K562 (cell line): ENCODE measurements at regions not wholly inside any gene's neighbourhood (a gene's known extent, or its start where the extent isn't known, plus 50 kb on each side); places are given as distances from the start of the nearest gene placed in this dataset.

Experiments
- ATAC-seq: fragments of 200-7000 bp; cut with Tn5 transposase; 3 replicates; pipeline ENCODE4 v1.9.1; 2020; ENCODE audit warnings: moderate library complexity
- BruUV-seq: library from RNA; stranded (reverse); fragments of 400-500 nt; replicated peaks from 2 replicates; lab custom pipeline; 2021; lab: Mats Ljungman, UMichigan
- CTCF ChIA-PET: fragments of 300-600 bp; formaldehyde crosslinking; extraction: SDS; loops from one replicate; lab custom pipeline; 2021; ENCODE audit warnings: low intra/inter-chr PET ratio; lab: Yijun Ruan, JAX
- POLR2A ChIA-PET: fragments of 300-600, 350-650 bp; sonication (Branson Sonifier 250); formaldehyde crosslinking; extraction: SDS; loops from one replicate; lab custom pipeline; 2021; ENCODE audit warnings: antibody characterized with exemption, inconsistent platforms; lab: Yijun Ruan, JAX
- DNase-seq, 4 experiments: peaks; one replicate each; pipeline versions ENCODE4 v3.0.0 to v3.0.0-alpha.2; 2011 to 2018; ENCODE audit warnings: low spot score in 3 of 4, mixed read lengths in 3 of 4; ENCODE audit errors: extremely low read depth in 1 of 4
- FAIRE-seq: peaks from 2 replicates; lab custom pipeline; 2011; peaks lifted over from hg19 to GRCh38; lab: Jason Lieb, UNC
- H2AFZ ChIP-seq: 2 replicates; pipeline ENCODE4 v1.6.0; 2011; ENCODE audit warnings: low read depth, low read length, control low read depth, inconsistent platforms
- H3K27ac ChIP-seq: fragments of 200-600 bp; 3 replicates; pipeline ENCODE4 v1.8.0; 2011; ENCODE audit warnings: low read depth, mild to moderate bottlenecking, control low read depth, inconsistent platforms, low read length, moderate library complexity, mixed read lengths; ENCODE audit errors: extremely low read depth
- H3K27me3 ChIP-seq, 2 experiments: fragments of 300-600 bp in 1 of 2; 2 replicates in 1 of 2; 3 replicates in 1 of 2; pipeline versions ENCODE4 v1.6.0 to v1.8.0; 2011; ENCODE audit warnings: inconsistent platforms in 2 of 2, low read length in 2 of 2, mild to moderate bottlenecking in 1 of 2, mixed read lengths in 1 of 2, moderate library complexity in 1 of 2; ENCODE audit not compliant: control insufficient read depth in 2 of 2, insufficient read depth in 2 of 2
- H3K36me3 ChIP-seq: fragments of 300-600 bp; 3 replicates; pipeline ENCODE4 v1.8.0; 2011; ENCODE audit warnings: mild to moderate bottlenecking, low read length, inconsistent platforms; ENCODE audit not compliant: control insufficient read depth, insufficient read depth
- H3K4me1 ChIP-seq, 2 experiments: fragments of 200-600 bp in 1 of 2; replicated peaks in 1 of 2; 2 replicates in 1 of 2; 3 replicates in 1 of 2; pipeline versions ENCODE4 v1.5.1 to v1.8.0; 2011; ENCODE audit warnings: inconsistent platforms in 2 of 2, low read length in 2 of 2, mild to moderate bottlenecking in 1 of 2, mixed read lengths in 1 of 2, moderate library complexity in 1 of 2; ENCODE audit not compliant: control insufficient read depth in 2 of 2, insufficient read depth in 2 of 2
- H3K4me2 ChIP-seq: 2 replicates; pipeline ENCODE4 v1.6.1; 2011; ENCODE audit warnings: low read length, control low read depth, inconsistent platforms, mixed read lengths; ENCODE audit not compliant: insufficient read depth
- H3K4me3 ChIP-seq: fragments of 200-600 bp; sonication (generic), shearing (Covaris generic); 2 replicates; pipeline ENCODE4 v1.5.1; 2016; ENCODE audit warnings: control low read depth, inconsistent platforms
- H3K79me2 ChIP-seq: fragments of 200-600 bp; 3 replicates; pipeline ENCODE4 v1.8.0; 2011; ENCODE audit warnings: low read length, inconsistent platforms; ENCODE audit not compliant: control insufficient read depth, insufficient read depth
- H3K9ac ChIP-seq, 2 experiments: 2 replicates each; pipeline versions ENCODE4 v1.6.0 to v1.6.1; 2011; ENCODE audit warnings: low read depth in 2 of 2, low read length in 2 of 2, control low read depth in 1 of 2, inconsistent platforms in 1 of 2, mild to moderate bottlenecking in 1 of 2, mixed read lengths in 1 of 2; ENCODE audit not compliant: insufficient read depth in 1 of 2
- H3K9me1 ChIP-seq: one replicate; pipeline ENCODE4 v1.6.0; 2011; ENCODE audit warnings: inconsistent platforms, mild to moderate bottlenecking, low read length, moderate library complexity; ENCODE audit not compliant: control insufficient read depth, insufficient read depth
- H3K9me3 ChIP-seq: replicated peaks from 2 replicates; pipeline ENCODE4 v1.5.1; 2011; ENCODE audit warnings: low read depth, low read length, inconsistent platforms; ENCODE audit not compliant: control insufficient read depth, insufficient read depth
- H4K20me1 ChIP-seq: replicated peaks from 2 replicates; pipeline ENCODE4 v1.6.1; 2011; ENCODE audit warnings: low read length, inconsistent platforms, mixed read lengths; ENCODE audit not compliant: control insufficient read depth, insufficient read depth
- AFF4 ChIP-seq: sonication (generic); formaldehyde crosslinking; IDR thresholded peaks from 2 replicates; pipeline ENCODE4 v1.8.0; 2023; ENCODE audit warnings: mild to moderate bottlenecking, missing genetic modification reagents
- CHCHD3 ChIP-seq: fragments of 250-450 bp; sonication (Bioruptor Pico); IDR thresholded peaks from 2 replicates; pipeline ENCODE4 v2.1.2; 2022; ENCODE audit warnings: mild to moderate bottlenecking
- HDAC2 ChIP-seq: fragments of 450-650 bp; IDR thresholded peaks from 2 replicates; pipeline ENCODE4 v1.6.1; 2016; ENCODE audit warnings: mild to moderate bottlenecking
- MED1 ChIP-seq: sonication (generic); formaldehyde crosslinking; IDR thresholded peaks from 2 replicates; pipeline ENCODE4 v1.8.1; 2023; ENCODE audit warnings: missing genetic modification reagents, borderline replicate concordance
- SAP30 ChIP-seq: fragments of 200-600 bp; sonication (generic); IDR thresholded peaks from 2 replicates; pipeline ENCODE4 v1.6.1; 2012; ENCODE audit warnings: borderline replicate concordance, low read depth, mild to moderate bottlenecking, moderate library complexity, low read length, control low read depth, inconsistent platforms; ENCODE audit not compliant: insufficient read depth, poor library complexity, severe bottlenecking
- SMARCA5 ChIP-seq: fragments of 450-650 bp; IDR thresholded peaks from 2 replicates; pipeline ENCODE4 v1.6.1; 2016
- SNIP1 ChIP-seq: fragments of 450-650 bp; IDR thresholded peaks from 2 replicates; pipeline ENCODE4 v1.7.1; 2017; ENCODE audit warnings: low read depth, mild to moderate bottlenecking
- THRAP3 ChIP-seq: fragments of 450-650 bp; IDR thresholded peaks from 2 replicates; pipeline ENCODE4 v1.6.1; 2016; ENCODE audit warnings: mild to moderate bottlenecking, inconsistent platforms, borderline replicate concordance
- TRIM28 ChIP-seq: fragments of 450-650 bp; IDR thresholded peaks from 2 replicates; pipeline ENCODE4 v1.6.1; 2017
- VEZF1 ChIP-seq: fragments of 200-800 bp; sonication (Bioruptor generic); IDR thresholded peaks from 2 replicates; pipeline ENCODE4 v1.6.1; 2017; ENCODE audit warnings: missing genetic modification characterization, missing compliant biosample characterization
- ZFP1 ChIP-seq: fragments of 450-650 bp; formaldehyde crosslinking; IDR thresholded peaks from 2 replicates; pipeline ENCODE4 v1.4.0; 2020; ENCODE audit warnings: mild to moderate bottlenecking, mixed read lengths
- ZNF124 ChIP-seq: sonication (generic); formaldehyde crosslinking; IDR thresholded peaks from 2 replicates; pipeline ENCODE4 v1.8.1; 2022; ENCODE audit warnings: missing genetic modification reagents
- ZNF24 ChIP-seq: fragments of 450-650 bp; IDR thresholded peaks from 2 replicates; pipeline ENCODE4 v1.6.1; 2016
- ZNF354B ChIP-seq: fragments of 250-450 bp; sonication (Bioruptor Pico); IDR thresholded peaks from 2 replicates; pipeline ENCODE4 v1.4.0; 2020
- ZNF511 ChIP-seq: sonication (generic); formaldehyde crosslinking; IDR thresholded peaks from 2 replicates; pipeline ENCODE4 v1.8.0; 2022; ENCODE audit warnings: mild to moderate bottlenecking, missing genetic modification reagents
- ZNF699 ChIP-seq: fragments of 250-450 bp; sonication (Bioruptor Pico); IDR thresholded peaks from 2 replicates; pipeline ENCODE4 v1.8.0; 2021; ENCODE audit warnings: mild to moderate bottlenecking, moderate library complexity; ENCODE audit not compliant: insufficient replicate concordance
- WGBS: fragments of 100-300 bp; shearing (Covaris generic); methylation state at CpG from one replicate; pipeline ENCODE4 v1.1.6; 2016; ENCODE audit warnings: low coverage, mixed read lengths; ENCODE audit not compliant: insufficient coverage; ENCODE audit errors: missing lambda C conversion rate; 5-methylcytosine and 5-hydroxymethylcytosine counted together
- in situ Hi-C: fragments of 300-500 bp; cut with MboI; formaldehyde crosslinking; loops from 4 replicates; pipeline ENCODE4 v1.15.0; 2018; ENCODE audit warnings: inconsistent platforms, mixed read lengths
- intact Hi-C: fragments of 100-400 bp; cut with micrococcal nuclease; formaldehyde crosslinking; loops from 2 replicates; pipeline ENCODE4 v1.14.2; 2022
- TF ChIP-seq, protein P1 (sequence below): sonication (generic); formaldehyde crosslinking; IDR thresholded peaks from 2 replicates; pipeline ENCODE4 v1.8.0; 2022; ENCODE audit warnings: mild to moderate bottlenecking, missing genetic modification reagents

DNA sequence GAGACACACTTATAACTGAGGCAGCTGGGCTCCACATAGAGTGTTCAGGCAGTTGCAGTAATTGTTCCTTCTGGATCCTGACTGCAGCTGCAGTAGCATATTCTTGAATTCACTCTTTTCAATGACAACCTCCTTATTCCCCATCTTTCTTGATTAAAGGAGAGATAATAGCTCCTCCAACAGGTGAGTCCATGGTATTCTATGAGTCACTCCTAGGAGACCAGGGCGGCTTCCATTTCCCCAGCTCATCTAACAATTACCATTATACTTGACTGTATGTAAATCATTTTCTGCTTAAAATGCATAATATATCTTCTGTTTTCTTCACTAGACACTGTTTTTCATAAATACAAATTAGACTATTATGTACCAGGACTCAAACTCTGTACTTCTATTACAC, 62.4 kb downstream of the TENT5A start (continued):
- no peak for TF ChIP-seq ZNF124 (CRISPR knock-in tag)
- no peak for TF ChIP-seq HDAC2
- TF ChIP-seq AFF4 (CRISPR knock-in tag): no peak
- TF ChIP-seq, protein P1, sequence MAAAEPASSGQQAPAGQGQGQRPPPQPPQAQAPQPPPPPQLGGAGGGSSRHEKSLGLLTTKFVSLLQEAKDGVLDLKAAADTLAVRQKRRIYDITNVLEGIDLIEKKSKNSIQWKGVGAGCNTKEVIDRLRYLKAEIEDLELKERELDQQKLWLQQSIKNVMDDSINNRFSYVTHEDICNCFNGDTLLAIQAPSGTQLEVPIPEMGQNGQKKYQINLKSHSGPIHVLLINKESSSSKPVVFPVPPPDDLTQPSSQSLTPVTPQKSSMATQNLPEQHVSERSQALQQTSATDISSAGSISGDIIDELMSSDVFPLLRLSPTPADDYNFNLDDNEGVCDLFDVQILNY (CRISPR knock-in tag): no peak
- no peak for TF ChIP-seq ZNF24
- no peak for TF ChIP-seq MED1 (CRISPR knock-in tag)

DNA sequence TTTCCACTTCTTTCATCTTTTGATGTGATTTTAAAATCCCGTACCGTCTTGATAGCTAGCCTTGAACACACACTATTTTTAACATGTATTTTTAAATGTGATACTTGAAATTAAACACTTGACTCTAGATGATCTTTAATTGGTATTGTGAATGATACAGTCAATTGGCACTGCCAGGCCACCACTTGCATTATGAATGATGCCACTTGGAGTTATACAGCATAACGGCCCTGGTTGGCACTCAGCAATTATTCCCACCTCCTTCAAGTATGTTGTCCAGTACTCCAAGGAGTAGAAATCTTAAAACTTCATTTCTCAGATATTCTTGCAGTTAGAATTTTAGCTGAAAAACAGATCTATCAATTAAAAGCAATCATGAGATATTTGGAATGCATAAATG, 62.9 kb downstream of the TENT5A start:
- POLR2A ChIA-PET: no interaction called here
- DNase-seq (no peak), FAIRE-seq (no peak), ATAC-seq (no peak)
- H3K9ac ChIP-seq: no peak overlapping the region
- H3K27ac ChIP-seq: no peak overlapping the region
- WGBS: 0% methylated on average over 3 of the region's 3 CpGs
- no peaks in the 10 kb centered on the region for H3K79me2 ChIP-seq
- no peaks in the 10 kb centered on the region for H3K9me1 ChIP-seq
- TF ChIP-seq ZNF699 (no peak), THRAP3 (no peak), ZNF354B (no peak), ZNF511 (CRISPR knock-in tag) (no peak), SMARCA5 (no peak), CHCHD3 (no peak), TRIM28 (no peak), VEZF1 (CRISPR knock-in tag) (no peak), SAP30 (no peak), SNIP1 (no peak), ZFP1 (no peak)
- H3K4me2 ChIP-seq: no peak overlapping the region
- no peaks in the 10 kb centered on the region for H3K27me3 ChIP-seq
- CTCF ChIA-PET: no interaction called here
- no peak overlapping the region for H2AFZ ChIP-seq
- no peaks in the 10 kb centered on the region for H3K36me3 ChIP-seq
- no peaks in the 10 kb centered on the region for H3K4me1 ChIP-seq
- no TSS peak for BruUV-seq
- in situ Hi-C loops: no loop called here
- H3K9me3 ChIP-seq: no peaks in the 10 kb centered on the region
- no peak overlapping the region for H3K4me3 ChIP-seq
- intact Hi-C loops: no loop called here
- H4K20me1 ChIP-seq: no peaks in the 10 kb centered on the region
